NCI-H82 (cell line): ENCODE measurements at regions not wholly inside any gene's neighbourhood (a gene's known extent, or its start where the extent isn't known, plus 50 kb on each side); places are given as distances from the start of the nearest gene placed in this dataset.

Experiments used
- DNase-seq: peaks from one replicate; lab custom pipeline; 2025; lab: John Stamatoyannopoulos, UW

GRCh38 chr1:222105393-222105737, 363.5 kb upstream of the DUSP10 start:
- peak; percentile 53 for DNase-seq

GRCh38 chr1:222104694-222105392, 363.0 kb upstream of the DUSP10 start:
- DNase-seq, result peak; percentile 77

GRCh38 chr1:222104097-222104496, 362.2 kb upstream of the DUSP10 start:
- DNase-seq, result no peak

GRCh38 chr1:222099746-222100145, 357.9 kb upstream of the DUSP10 start:
- no peak for DNase-seq

- no peak for DNase-seq
These were observed 356.5 kb upstream of the DUSP10 start for GRCh38 chr1:222098404-222098803.

GRCh38 chr1:222097588-222097987, 355.7 kb upstream of the DUSP10 start:
- peak; percentile 19 for DNase-seq

GRCh38 chr1:222096883-222097282, 355.0 kb upstream of the DUSP10 start:
- DNase-seq, result no peak

GRCh38 chr1:222096476-222096772, 354.5 kb upstream of the DUSP10 start:
- no peak for DNase-seq

- peak; percentile 72 for DNase-seq
These were observed 354.0 kb upstream of the DUSP10 start for GRCh38 chr1:222095606-222096475.

- no peak for DNase-seq
These were observed 351.6 kb upstream of the DUSP10 start for GRCh38 chr1:222093518-222093917.

GRCh38 chr1:222090103-222090502, 348.2 kb upstream of the DUSP10 start:
- DNase-seq, result no peak

- DNase-seq, result peak; percentile 51
These were observed 345.5 kb upstream of the DUSP10 start for GRCh38 chr1:222087221-222087920.

- no peak for DNase-seq
These were observed 343.1 kb upstream of the DUSP10 start for GRCh38 chr1:222084996-222085395.

- no peak for DNase-seq
These were observed 342.2 kb upstream of the DUSP10 start for GRCh38 chr1:222084048-222084447.

- peak; percentile 74 for DNase-seq
These were observed 340.0 kb upstream of the DUSP10 start for GRCh38 chr1:222081859-222082258.

- no peak for DNase-seq
These were observed 337.7 kb upstream of the DUSP10 start for GRCh38 chr1:222079566-222079965.

- no peak for DNase-seq
These were observed 335.3 kb upstream of the DUSP10 start for GRCh38 chr1:222077206-222077605.

- no peak for DNase-seq
These were observed 332.4 kb upstream of the DUSP10 start for GRCh38 chr1:222074317-222074716.

- DNase-seq, result no peak
These were observed 331.6 kb upstream of the DUSP10 start for GRCh38 chr1:222073307-222073995.

- DNase-seq, result peak; percentile 56
These were observed 329.5 kb upstream of the DUSP10 start for GRCh38 chr1:222071387-222071786.

GRCh38 chr1:222068937-222069336, 327.0 kb upstream of the DUSP10 start:
- no peak for DNase-seq

GRCh38 chr1:222068101-222068500, 326.2 kb upstream of the DUSP10 start:
- peak; percentile 16 for DNase-seq
